CD4-positive, alpha-beta memory T cell (primary cell): ENCODE measurements at regions not wholly inside any gene's neighbourhood (a gene's known extent, or its start where the extent isn't known, plus 50 kb on each side); places are given as distances from the start of the nearest gene placed in this dataset. TPM values are rescaled to one million over a fixed set of nuclear protein-coding genes. Genes with fewer than 3 reads are reported as not detected.

Experiments
- CTCF ChIA-PET: fragments of 350-600 bp; sonication (Branson Sonifier 250); formaldehyde crosslinking; loops from one replicate; lab custom pipeline; 2021; ENCODE audit warnings: inconsistent platforms; ENCODE audit not compliant: partially characterized antibody; lab: Charles Lee
- POLR2A ChIA-PET: fragments of 350-600 bp; sonication (Branson Sonifier 250); formaldehyde crosslinking; loops from one replicate; lab custom pipeline; 2021; ENCODE audit not compliant: partially characterized antibody; lab: Charles Lee
- DNase-seq, 5 donors: peaks; one replicate each; pipeline versions ENCODE4 v3.0.0 to v3.0.0-alpha.2; 2020 to 2022; ENCODE audit warnings: mixed read lengths in 1 of 5
- H3K27ac ChIP-seq: one replicate; pipeline ENCODE4 v1.7.0; 2013; ENCODE audit warnings: low read depth, low read length
- H3K27me3 ChIP-seq: 2 replicates; pipeline ENCODE4 v1.7.0; 2013; ENCODE audit warnings: mild to moderate bottlenecking, low read length, moderate library complexity; ENCODE audit not compliant: insufficient read depth
- H3K36me3 ChIP-seq: 2 replicates; pipeline ENCODE4 v1.7.0; 2013; ENCODE audit warnings: mild to moderate bottlenecking, low read length, moderate library complexity; ENCODE audit not compliant: insufficient read depth
- H3K4me1 ChIP-seq: 2 replicates; pipeline ENCODE4 v1.7.0; 2013; ENCODE audit warnings: mild to moderate bottlenecking, low read length, moderate library complexity; ENCODE audit not compliant: insufficient read depth
- H3K4me3 ChIP-seq, 2 donors: one replicate each; pipeline ENCODE4 v1.7.0; 2013; ENCODE audit warnings: low read length in 2 of 2, mild to moderate bottlenecking in 1 of 2
- H3K9me3 ChIP-seq, 2 donors: one replicate each; pipeline ENCODE4 v1.7.0; 2013; ENCODE audit warnings: low read length in 2 of 2, control low read depth in 1 of 2; ENCODE audit not compliant: control insufficient read depth in 1 of 2
- H3K27ac Mint-ChIP-seq, 7 donors: one replicate each; pipeline ENCODE4 v1.8.0; 2020 to 2021; ENCODE audit warnings: mixed read lengths in 7 of 7, mild to moderate bottlenecking in 6 of 7, inconsistent platforms in 3 of 7, moderate library complexity in 3 of 7
- H3K27me3 Mint-ChIP-seq, 2 donors: one replicate each; pipeline ENCODE4 v1.8.0; 2020 to 2021; ENCODE audit warnings: mixed read lengths in 2 of 2
- H3K36me3 Mint-ChIP-seq, 2 donors: one replicate each; pipeline ENCODE4 v1.8.0; 2020 to 2021; ENCODE audit warnings: mixed read lengths in 2 of 2, inconsistent platforms in 1 of 2, mild to moderate bottlenecking in 1 of 2
- H3K4me1 Mint-ChIP-seq, 4 donors: one replicate each; pipeline ENCODE4 v1.8.0; 2020 to 2021; ENCODE audit warnings: mixed read lengths in 4 of 4, mild to moderate bottlenecking in 1 of 4
- H3K4me3 Mint-ChIP-seq, 8 donors: one replicate each; pipeline ENCODE4 v1.8.0; 2020 to 2021; ENCODE audit warnings: mixed read lengths in 8 of 8, mild to moderate bottlenecking in 7 of 8, moderate library complexity in 6 of 8, inconsistent platforms in 3 of 8
- H3K9me3 Mint-ChIP-seq, 8 donors: one replicate each; pipeline ENCODE4 v1.8.0; 2020 to 2021; ENCODE audit warnings: mixed read lengths in 8 of 8, mild to moderate bottlenecking in 5 of 8, inconsistent platforms in 3 of 8, moderate library complexity in 1 of 8
- intact Hi-C: fragments of 100-400 bp; cut with micrococcal nuclease; formaldehyde crosslinking; loops from one replicate; pipeline ENCODE4 v1.15.1; 2023
- microRNA-seq: library from miRNA; unstranded; fragments of <30 nt; microRNA quantifications from one replicate; pipeline ENCODE4 v1.2.0, GENCODE V29; 2021; ENCODE audit warnings: borderline replicate concordance, borderline number of aligned reads, borderline microRNAs expressed, mixed read lengths

DNA sequence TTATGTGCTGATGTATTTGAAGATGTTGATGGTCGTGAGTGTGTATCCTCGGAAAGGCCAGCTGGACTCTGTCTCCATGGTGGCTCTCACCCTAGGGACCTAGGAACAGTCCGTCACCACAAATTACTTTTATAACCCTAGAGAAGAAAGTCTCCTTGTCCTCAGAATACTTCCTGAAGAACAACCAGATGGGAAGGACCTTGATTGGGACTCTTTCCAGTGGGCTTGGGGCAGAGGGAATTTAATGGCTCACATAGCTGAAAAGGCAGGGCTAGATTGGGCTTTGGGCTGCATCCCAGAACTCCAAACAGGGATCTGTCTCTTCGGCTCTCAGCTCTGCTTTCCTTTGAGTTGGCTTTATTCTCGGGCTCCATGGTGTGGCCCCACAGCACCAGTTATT, 90.8 kb downstream of the TBX19 start:
- H3K27me3 Mint-ChIP-seq = no peaks in the 10 kb centered on the region
- H3K9me3 ChIP-seq = no peaks in the 10 kb centered on the region
- H3K27ac Mint-ChIP-seq = no peak overlapping the region
- DNase-seq = no peak
- POLR2A ChIA-PET = no interaction called here
- no peaks in the 10 kb centered on the region for H3K36me3 Mint-ChIP-seq
- H3K4me3 Mint-ChIP-seq = no peak overlapping the region
- H3K27me3 ChIP-seq = no peaks in the 10 kb centered on the region
- H3K4me1 ChIP-seq = no peaks in the 10 kb centered on the region
- H3K27ac ChIP-seq = no peak overlapping the region
- CTCF ChIA-PET = interaction anchor here (0.7 to 15.1 kb wide), 5 partner anchors 8 to 977 kb away, joined by 3 to 543 read pairs (median 3); no protein-coding TSS in a partner anchor
- intact Hi-C loops = no loop called here
- H3K4me1 Mint-ChIP-seq = peaks cover 0 to 9% (median 5%) of the 10 kb centered on the region in 4 donors
- peaks cover 0 to 2% (median 0%) of the 10 kb centered on the region in 8 donors for H3K9me3 Mint-ChIP-seq
- no peak overlapping the region for H3K4me3 ChIP-seq
- no peaks in the 10 kb centered on the region for H3K36me3 ChIP-seq

DNA sequence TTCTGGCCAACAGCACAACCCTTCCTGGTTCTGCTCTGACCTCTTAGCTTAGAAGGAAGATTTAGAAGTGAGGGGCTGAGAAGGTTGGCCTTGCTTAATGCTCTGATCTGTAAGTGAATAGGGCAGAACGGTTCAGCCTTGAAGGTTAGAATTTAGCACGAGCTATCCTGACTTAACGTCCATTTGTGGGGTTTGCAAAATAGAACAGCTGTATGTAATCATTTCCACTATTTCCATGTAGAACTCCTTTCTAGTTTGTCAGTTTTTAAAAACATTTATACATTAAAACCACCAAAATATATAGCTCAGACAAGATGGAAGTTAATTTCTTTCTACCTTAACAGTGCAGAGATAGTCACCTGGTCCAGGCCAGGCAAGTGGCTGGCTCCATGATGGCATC, 89.9 kb downstream of the TBX19 start:
- Histone ChIP-seq H3K9me3 (no peaks in the 10 kb centered on the region), H3K4me1 (peaks cover 6% of the 10 kb centered on the region), H3K27me3 (no peaks in the 10 kb centered on the region), H3K36me3 (no peaks in the 10 kb centered on the region), H3K4me3 (no peak overlapping the region), H3K27ac (no peak overlapping the region)
- intact Hi-C loops = no loop called here
- no peaks in the 10 kb centered on the region for H3K36me3 Mint-ChIP-seq
- H3K4me1 Mint-ChIP-seq = peaks cover 6 to 16% (median 10%) of the 10 kb centered on the region in 4 donors
- ChIA-PET CTCF (interaction anchor here (0.9 to 15.1 kb wide), 4 partner anchors 27 to 978 kb away, joined by 3 to 543 read pairs (median 6); no protein-coding TSS in a partner anchor), POLR2A (interaction anchor here (2.6 kb wide), 1 partner anchor 28 kb away, joined by 11 read pairs; no protein-coding TSS in a partner anchor)
- no peak overlapping the region for H3K4me3 Mint-ChIP-seq
- peaks cover 0 to 2% (median 0%) of the 10 kb centered on the region in 8 donors for H3K9me3 Mint-ChIP-seq
- DNase-seq = no peak
- no peak overlapping the region for H3K27ac Mint-ChIP-seq
- H3K27me3 Mint-ChIP-seq = no peaks in the 10 kb centered on the region

GRCh38 chr1:168369655-168370054, 89.0 kb downstream of the TBX19 start:
- Histone ChIP-seq H3K27me3 (no peaks in the 10 kb centered on the region), H3K4me1 (peaks cover 13% of the 10 kb centered on the region), H3K4me3 (no peak overlapping the region), H3K9me3 (no peaks in the 10 kb centered on the region), H3K36me3 (no peaks in the 10 kb centered on the region), H3K27ac (no peak overlapping the region)
- Mint-ChIP-seq H3K4me1 (peaks cover 10 to 14% (median 12%) of the 10 kb centered on the region in 4 donors), H3K27me3 (no peaks in the 10 kb centered on the region), H3K9me3 (peaks cover 0 to 2% (median 0%) of the 10 kb centered on the region in 8 donors), H3K27ac (no peak overlapping the region), H3K36me3 (no peaks in the 10 kb centered on the region), H3K4me3 (no peak overlapping the region)
- POLR2A ChIA-PET = interaction anchor here (2.6 kb wide), 1 partner anchor 27 kb away, joined by 11 read pairs; no protein-coding TSS in a partner anchor
- DNase-seq = no peak
- intact Hi-C loops = no loop called here
- CTCF ChIA-PET = interaction anchor here (0.6 to 15.1 kb wide), 4 partner anchors 8 to 26 kb away, joined by 3 to 543 read pairs (median 3); no protein-coding TSS in a partner anchor

- H3K27ac ChIP-seq = no peak overlapping the region
- H3K27me3 ChIP-seq = no peaks in the 10 kb centered on the region
- H3K9me3 ChIP-seq = no peaks in the 10 kb centered on the region
- Mint-ChIP-seq H3K4me1 (peaks cover 13 to 28% (median 23%) of the 10 kb centered on the region in 4 donors), H3K9me3 (peaks cover 0 to 2% (median 0%) of the 10 kb centered on the region in 8 donors), H3K27ac (no peak overlapping the region), H3K4me3 (no peak overlapping the region), H3K27me3 (no peaks in the 10 kb centered on the region), H3K36me3 (no peaks in the 10 kb centered on the region)
- ChIA-PET CTCF (interaction anchor here (0.8 to 15.1 kb wide), 2 partner anchors 24 to 71 kb away, joined by 3 to 543 read pairs; no protein-coding TSS in a partner anchor), POLR2A (interaction anchor here (1.0 to 9.7 kb wide), 2 partner anchors 24 to 72 kb away, joined by 3 to 162 read pairs; no protein-coding TSS in a partner anchor)
- no peak overlapping the region for H3K4me3 ChIP-seq
- no peak for DNase-seq
- peaks cover 26% of the 10 kb centered on the region for H3K4me1 ChIP-seq
- intact Hi-C loops = no loop called here
- H3K36me3 ChIP-seq = no peaks in the 10 kb centered on the region
These were observed 87.5 kb downstream of the TBX19 start for GRCh38 chr1:168368131-168368530.

- Mint-ChIP-seq H3K4me3 (no peak overlapping the region), H3K36me3 (peaks cover 0 to 3% of the 10 kb centered on the region in 2 donors), H3K27ac (peak overlapping the region in 5 of 7 donors; percentile 1 to 69 (median 32)), H3K4me1 (peaks cover 33 to 48% (median 40%) of the 10 kb centered on the region in 4 donors), H3K27me3 (no peaks in the 10 kb centered on the region), H3K9me3 (peaks cover 0 to 4% (median 0%) of the 10 kb centered on the region in 8 donors)
- H3K36me3 ChIP-seq = no peaks in the 10 kb centered on the region
- H3K4me3 ChIP-seq = no peak overlapping the region
- DNase-seq = peak in 4 of 5 donors; percentile 39 to 46 (median 42)
- CTCF ChIA-PET = interaction anchor here (0.7 to 15.1 kb wide), 20 partner anchors 9 to 982 kb away, joined by 3 to 543 read pairs (median 6); no protein-coding TSS in a partner anchor
- intact Hi-C loops = no loop called here
- no peaks in the 10 kb centered on the region for H3K27me3 ChIP-seq
- H3K27ac ChIP-seq = no peak overlapping the region
- POLR2A ChIA-PET = interaction anchor here (0.9 to 9.7 kb wide), 5 partner anchors 21 to 73 kb away, joined by 3 to 162 read pairs (median 5); no protein-coding TSS in a partner anchor
- peaks cover 47% of the 10 kb centered on the region for H3K4me1 ChIP-seq
- H3K9me3 ChIP-seq = no peaks in the 10 kb centered on the region
These were observed 85.2 kb downstream of the TBX19 start for GRCh38 chr1:168365719-168366479.

Small RNAs in the stretch of these regions (microRNA-seq; reads per million reads assigned to microRNA genes)
- not detected for gene MIR557
